ENCODE measurements at regions not wholly inside any gene's neighbourhood (a gene's known extent, or its start where the extent isn't known, plus 50 kb on each side); places are given as distances from the start of the nearest gene placed in this dataset.

GRCh38 chr11:70786021-70786665 is 387.8 kb downstream of the CTTN start:
- TF ChIP-seq CTCF (IDR thresholded peaks at IDR 0.05), result no peak
- TF ChIP-seq ZFX (IDR thresholded peaks at IDR 0.05; ENCODE audit: borderline replicate concordance), result no peak
